Astrocyte (in vitro differentiated cells and primary cell): ENCODE measurements at regions not wholly inside any gene's neighbourhood (a gene's known extent, or its start where the extent isn't known, plus 50 kb on each side); places are given as distances from the start of the nearest gene placed in this dataset.

ENCODE experiments used
- EZH2 ChIP-seq: IDR thresholded peaks from 2 replicates; pipeline ENCODE4 v1.6.1; 2012; ENCODE audit warnings: mild to moderate bottlenecking, low read length, inconsistent platforms; ENCODE audit not compliant: insufficient read depth
- TF ChIP-seq, protein P1 (sequence below): IDR thresholded peaks from 2 replicates; pipeline ENCODE4 v1.5.1; 2011; ENCODE audit warnings: low read depth, mild to moderate bottlenecking, inconsistent platforms, low read length, moderate library complexity; ENCODE audit not compliant: insufficient read depth

DNA sequence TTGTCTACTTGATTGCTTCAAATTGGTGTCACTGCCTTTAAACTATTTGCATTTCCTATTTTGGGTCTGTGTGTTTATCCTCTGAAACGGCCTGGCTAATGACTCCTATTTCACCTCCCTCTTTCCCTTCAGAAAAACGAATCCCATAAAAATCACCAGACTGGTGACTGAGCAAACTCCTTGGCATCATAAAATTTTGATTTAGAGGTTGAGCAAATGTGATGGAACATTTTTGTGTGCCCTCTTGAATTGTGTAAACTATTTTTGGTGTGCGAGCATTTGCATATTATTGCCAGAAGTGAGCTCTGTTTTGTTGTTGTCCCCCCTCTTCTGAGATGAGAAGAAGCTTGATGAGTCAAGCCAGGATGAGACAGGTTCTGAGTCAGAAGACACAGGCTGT is 316.1 kb downstream of the AJAP1 start:
- TF ChIP-seq, protein P1, sequence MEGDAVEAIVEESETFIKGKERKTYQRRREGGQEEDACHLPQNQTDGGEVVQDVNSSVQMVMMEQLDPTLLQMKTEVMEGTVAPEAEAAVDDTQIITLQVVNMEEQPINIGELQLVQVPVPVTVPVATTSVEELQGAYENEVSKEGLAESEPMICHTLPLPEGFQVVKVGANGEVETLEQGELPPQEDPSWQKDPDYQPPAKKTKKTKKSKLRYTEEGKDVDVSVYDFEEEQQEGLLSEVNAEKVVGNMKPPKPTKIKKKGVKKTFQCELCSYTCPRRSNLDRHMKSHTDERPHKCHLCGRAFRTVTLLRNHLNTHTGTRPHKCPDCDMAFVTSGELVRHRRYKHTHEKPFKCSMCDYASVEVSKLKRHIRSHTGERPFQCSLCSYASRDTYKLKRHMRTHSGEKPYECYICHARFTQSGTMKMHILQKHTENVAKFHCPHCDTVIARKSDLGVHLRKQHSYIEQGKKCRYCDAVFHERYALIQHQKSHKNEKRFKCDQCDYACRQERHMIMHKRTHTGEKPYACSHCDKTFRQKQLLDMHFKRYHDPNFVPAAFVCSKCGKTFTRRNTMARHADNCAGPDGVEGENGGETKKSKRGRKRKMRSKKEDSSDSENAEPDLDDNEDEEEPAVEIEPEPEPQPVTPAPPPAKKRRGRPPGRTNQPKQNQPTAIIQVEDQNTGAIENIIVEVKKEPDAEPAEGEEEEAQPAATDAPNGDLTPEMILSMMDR, result no peak
- no peak for TF ChIP-seq EZH2
